NCI-H2029 (cell line): ENCODE measurements at regions not wholly inside any gene's neighbourhood (a gene's known extent, or its start where the extent isn't known, plus 50 kb on each side); places are given as distances from the start of the nearest gene placed in this dataset.

ENCODE experiments used
- DNase-seq: peaks from one replicate; lab custom pipeline; 2025; lab: John Stamatoyannopoulos, UW

GRCh38 chr1:222288053-222288452, 259.9 kb downstream of the HHIPL2 start:
- no peak for DNase-seq

GRCh38 chr1:222286011-222286410, 261.9 kb downstream of the HHIPL2 start:
- DNase-seq: no peak

- no peak for DNase-seq
These were observed 262.4 kb downstream of the HHIPL2 start for GRCh38 chr1:222285526-222285925.

GRCh38 chr1:222284466-222284865, 263.4 kb downstream of the HHIPL2 start:
- DNase-seq: no peak

GRCh38 chr1:222283147-222283768, 264.6 kb downstream of the HHIPL2 start:
- DNase-seq: no peak

GRCh38 chr1:222279591-222279990, 268.3 kb downstream of the HHIPL2 start:
- DNase-seq: no peak

GRCh38 chr1:222278501-222278900, 269.4 kb downstream of the HHIPL2 start:
- no peak for DNase-seq

GRCh38 chr1:222275729-222276465, 272.0 kb downstream of the HHIPL2 start:
- DNase-seq: peak; percentile 84

- DNase-seq: no peak
These were observed 272.7 kb downstream of the HHIPL2 start for GRCh38 chr1:222275001-222275728.

- no peak for DNase-seq
These were observed 281.4 kb downstream of the HHIPL2 start for GRCh38 chr1:222266223-222267196.

- no peak for DNase-seq
These were observed 284.1 kb downstream of the HHIPL2 start for GRCh38 chr1:222263791-222264190.

- no peak for DNase-seq
These were observed 290.9 kb downstream of the HHIPL2 start for GRCh38 chr1:222257027-222257426.

GRCh38 chr1:222256058-222256457, 291.8 kb downstream of the HHIPL2 start:
- DNase-seq: no peak

GRCh38 chr1:222252788-222253187, 295.1 kb downstream of the HHIPL2 start:
- DNase-seq: no peak

- no peak for DNase-seq
These were observed 296.1 kb downstream of the HHIPL2 start for GRCh38 chr1:222251847-222252246.

- no peak for DNase-seq
These were observed 297.5 kb downstream of the HHIPL2 start for GRCh38 chr1:222250376-222250775.

GRCh38 chr1:222247811-222248310, 300.0 kb downstream of the HHIPL2 start:
- DNase-seq: no peak

- no peak for DNase-seq
These were observed 300.8 kb downstream of the HHIPL2 start for GRCh38 chr1:222247081-222247480.

- DNase-seq: peak; percentile 14
These were observed 304.0 kb downstream of the HHIPL2 start for GRCh38 chr1:222243902-222244301.

- DNase-seq: no peak
These were observed 305.4 kb downstream of the HHIPL2 start for GRCh38 chr1:222242492-222242891.

GRCh38 chr1:222241410-222241809, 306.5 kb downstream of the HHIPL2 start:
- peak; percentile 50 for DNase-seq
